Esophagus (tissue), 2 donors: ENCODE measurements at regions not wholly inside any gene's neighbourhood (a gene's known extent, or its start where the extent isn't known, plus 50 kb on each side); places are given as distances from the start of the nearest gene placed in this dataset.

ENCODE experiments used
- H3K27ac ChIP-seq, 2 donors: one replicate each; pipeline ENCODE4 v1.5.1; 2013; ENCODE audit warnings: low read depth in 2 of 2, mild to moderate bottlenecking in 2 of 2, inconsistent platforms in 1 of 2, low read length in 1 of 2, moderate library complexity in 1 of 2
- H3K27me3 ChIP-seq, 2 donors: one replicate each; pipeline ENCODE4 v1.6.1; 2013; ENCODE audit warnings: low read length in 2 of 2, control low read depth in 1 of 2, mild to moderate bottlenecking in 1 of 2; ENCODE audit not compliant: insufficient read depth in 2 of 2, control insufficient read depth in 1 of 2
- H3K36me3 ChIP-seq, 2 donors: one replicate each; pipeline ENCODE4 v1.6.1; 2013; ENCODE audit warnings: low read length in 1 of 2; ENCODE audit not compliant: control insufficient read depth in 2 of 2, insufficient read depth in 2 of 2
- H3K4me1 ChIP-seq, 2 donors: one replicate each; pipeline ENCODE4 v1.6.1; 2013; ENCODE audit warnings: low read length in 1 of 2; ENCODE audit not compliant: control insufficient read depth in 2 of 2, insufficient read depth in 2 of 2
- H3K4me3 ChIP-seq, 2 donors: one replicate each; pipeline ENCODE4 v1.5.1; 2013; ENCODE audit warnings: low read length in 2 of 2, mild to moderate bottlenecking in 2 of 2, low read depth in 1 of 2, moderate library complexity in 1 of 2
- H3K9me3 ChIP-seq, 2 donors: one replicate each; pipeline ENCODE4 v1.6.1; 2013; ENCODE audit warnings: mild to moderate bottlenecking in 2 of 2, low read depth in 1 of 2, low read length in 1 of 2, moderate library complexity in 1 of 2; ENCODE audit not compliant: control insufficient read depth in 2 of 2, insufficient read depth in 1 of 2
- WGBS, 2 donors: extraction: QIAGEN DNeasy Blood & Tissue Kit; methylation state at CpG; one replicate each; pipeline ENCODE4 v1.1.7; 2013; 5-methylcytosine and 5-hydroxymethylcytosine counted together
- donor health status: healthy with polysubstance abuse.
- donor health status: Bipolar disorder and iron deficiency.

DNA sequence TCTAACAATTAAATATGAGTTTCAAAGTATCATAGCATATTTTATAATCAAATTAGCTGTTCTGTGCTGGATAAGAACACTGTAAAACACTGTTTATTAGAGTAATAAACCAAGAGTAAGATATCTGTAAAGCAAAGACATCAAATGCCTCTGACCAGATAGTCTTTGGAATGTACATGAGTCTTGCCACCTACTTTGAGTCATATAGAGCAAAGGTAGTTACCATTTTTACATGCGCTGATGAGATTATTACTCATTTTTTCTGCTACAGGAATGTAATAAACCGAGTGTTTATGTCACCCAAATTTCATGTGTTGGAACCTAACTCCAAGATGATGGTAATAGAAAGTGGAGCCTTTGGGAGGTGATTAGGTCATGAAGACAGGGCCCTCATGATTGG is 654.5 kb downstream of the CETN3 start:
- Histone ChIP-seq H3K36me3 (no peaks in the 10 kb centered on the region), H3K4me3 (no peak overlapping the region), H3K4me1 (no peaks in the 10 kb centered on the region), H3K27ac (no peak overlapping the region), H3K9me3 (no peaks in the 10 kb centered on the region), H3K27me3 (no peaks in the 10 kb centered on the region)
- 82% methylated on average over 2 of the region's 2 CpGs for WGBS, 2 donors

GRCh38 chr5:89735082-89735481 is 674.5 kb downstream of the CETN3 start:
- Histone ChIP-seq H3K27ac (no peak overlapping the region), H3K9me3 (no peaks in the 10 kb centered on the region), H3K4me1 (no peaks in the 10 kb centered on the region), H3K36me3 (no peaks in the 10 kb centered on the region), H3K27me3 (no peaks in the 10 kb centered on the region), H3K4me3 (no peak overlapping the region)
- WGBS, 2 donors: 48 to 50% methylated on average over 2 of the region's 2 CpGs

DNA sequence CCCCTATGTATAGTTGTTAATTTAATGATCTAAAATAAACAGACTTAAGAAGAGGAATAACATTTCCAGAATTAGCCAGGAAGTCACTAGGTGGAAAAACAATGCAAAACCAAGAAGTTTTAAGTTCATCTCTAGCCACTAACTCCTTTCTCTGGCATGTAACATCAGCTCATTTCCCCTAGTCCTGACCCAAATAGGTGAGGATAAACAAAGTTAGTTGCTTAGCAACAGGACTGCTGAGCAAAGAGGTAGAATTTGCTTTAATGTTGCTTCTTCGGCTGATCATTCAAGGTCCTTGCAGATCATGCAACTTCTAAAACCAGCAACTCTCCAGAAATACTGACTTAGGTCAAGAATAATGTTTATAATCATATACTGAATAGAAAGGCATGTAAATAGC is 675.8 kb downstream of the CETN3 start:
- H3K27me3 ChIP-seq: no peaks in the 10 kb centered on the region
- 54 to 59% methylated on average over 1 of the region's 1 CpG for WGBS, 2 donors
- no peaks in the 10 kb centered on the region for H3K4me1 ChIP-seq
- H3K9me3 ChIP-seq: no peaks in the 10 kb centered on the region
- H3K4me3 ChIP-seq: no peak overlapping the region
- no peaks in the 10 kb centered on the region for H3K36me3 ChIP-seq
- no peak overlapping the region for H3K27ac ChIP-seq

GRCh38 chr5:89729623-89730301 is 679.8 kb downstream of the CETN3 start:
- no peaks in the 10 kb centered on the region for H3K27me3 ChIP-seq
- no peaks in the 10 kb centered on the region for H3K4me1 ChIP-seq
- H3K9me3 ChIP-seq: no peaks in the 10 kb centered on the region
- WGBS, 2 donors: 82 to 86% methylated on average over 2 of the region's 2 CpGs
- no peak overlapping the region for H3K4me3 ChIP-seq
- no peaks in the 10 kb centered on the region for H3K36me3 ChIP-seq
- no peak overlapping the region for H3K27ac ChIP-seq

DNA sequence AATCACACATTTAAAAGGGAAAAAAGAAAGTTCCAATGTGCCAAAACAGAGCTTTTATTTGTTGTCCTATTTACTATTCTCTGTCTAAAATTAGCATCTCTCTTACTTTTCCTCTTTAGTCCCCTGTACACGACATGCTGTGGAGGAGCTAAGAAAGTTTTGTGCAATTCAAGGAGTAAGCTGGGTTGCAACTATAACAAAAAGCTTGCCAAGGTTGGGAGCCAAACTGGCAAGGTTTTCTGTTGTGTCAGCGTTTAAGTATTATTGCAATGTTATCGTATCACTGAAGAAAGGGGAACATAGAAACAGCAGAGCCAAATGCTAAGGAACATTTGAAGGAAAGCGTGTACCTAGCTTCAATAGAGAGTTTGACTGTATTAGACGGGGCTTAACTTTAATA is 680.8 kb downstream of the CETN3 start:
- WGBS, 2 donors: 17 to 30% methylated on average over 5 of the region's 5 CpGs
- Histone ChIP-seq H3K9me3 (no peaks in the 10 kb centered on the region), H3K4me1 (no peaks in the 10 kb centered on the region), H3K27me3 (no peaks in the 10 kb centered on the region), H3K4me3 (no peak overlapping the region), H3K27ac (no peak overlapping the region), H3K36me3 (no peaks in the 10 kb centered on the region)

- Histone ChIP-seq H3K4me3 (no peak overlapping the region), H3K4me1 (no peaks in the 10 kb centered on the region), H3K27ac (no peak overlapping the region), H3K36me3 (no peaks in the 10 kb centered on the region), H3K9me3 (no peaks in the 10 kb centered on the region), H3K27me3 (no peaks in the 10 kb centered on the region)
- WGBS, 2 donors: 79 to 84% methylated on average over 2 of the region's 2 CpGs
These were observed 681.4 kb downstream of the CETN3 start for GRCh38 chr5:89728134-89728533.

DNA sequence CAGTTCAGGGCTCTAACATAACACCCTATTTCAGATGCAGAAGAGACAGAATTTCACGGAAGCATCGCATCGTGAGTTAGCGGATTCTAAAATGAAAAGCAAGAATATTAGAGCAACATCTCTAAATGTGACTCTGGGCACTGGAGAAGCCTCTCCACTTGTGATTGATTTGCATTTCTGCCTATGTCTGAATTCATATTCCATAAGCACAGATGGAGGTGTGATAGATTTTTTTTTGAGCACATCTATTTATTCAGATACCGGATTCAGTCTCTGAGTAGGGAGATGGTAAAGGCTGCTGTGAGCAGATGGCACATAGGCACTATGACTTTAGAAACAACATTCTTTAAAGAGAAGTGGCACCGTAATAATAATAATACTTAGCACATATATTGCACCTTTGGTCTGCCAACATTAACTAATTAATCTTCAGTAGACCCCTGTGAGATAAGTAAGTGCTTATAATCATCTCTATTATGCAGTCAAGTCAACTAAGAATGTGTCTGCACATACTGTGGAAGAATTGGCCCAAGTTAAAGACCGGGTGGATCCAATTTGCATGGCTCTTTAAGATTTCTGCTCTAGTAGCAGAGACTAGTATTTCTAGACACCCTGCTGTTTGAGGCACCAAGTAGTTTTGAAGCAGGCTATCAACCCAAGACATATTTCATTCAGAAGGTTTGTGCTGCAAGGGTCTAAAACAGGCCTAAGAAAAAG is 685.0 kb downstream of the CETN3 start:
- no peak overlapping the region for H3K4me3 ChIP-seq
- no peaks in the 10 kb centered on the region for H3K36me3 ChIP-seq
- H3K27ac ChIP-seq: no peak overlapping the region
- H3K27me3 ChIP-seq: no peaks in the 10 kb centered on the region
- H3K4me1 ChIP-seq: no peaks in the 10 kb centered on the region
- no peaks in the 10 kb centered on the region for H3K9me3 ChIP-seq
- 89 to 93% methylated on average over 7 of the region's 7 CpGs for WGBS, 2 donors

GRCh38 chr5:89723907-89724306 is 685.6 kb downstream of the CETN3 start:
- H3K9me3 ChIP-seq: no peaks in the 10 kb centered on the region
- no peaks in the 10 kb centered on the region for H3K36me3 ChIP-seq
- no peaks in the 10 kb centered on the region for H3K4me1 ChIP-seq
- 58 to 74% methylated on average over 2 of the region's 2 CpGs for WGBS, 2 donors
- no peak overlapping the region for H3K27ac ChIP-seq
- no peaks in the 10 kb centered on the region for H3K27me3 ChIP-seq
- no peak overlapping the region for H3K4me3 ChIP-seq

DNA sequence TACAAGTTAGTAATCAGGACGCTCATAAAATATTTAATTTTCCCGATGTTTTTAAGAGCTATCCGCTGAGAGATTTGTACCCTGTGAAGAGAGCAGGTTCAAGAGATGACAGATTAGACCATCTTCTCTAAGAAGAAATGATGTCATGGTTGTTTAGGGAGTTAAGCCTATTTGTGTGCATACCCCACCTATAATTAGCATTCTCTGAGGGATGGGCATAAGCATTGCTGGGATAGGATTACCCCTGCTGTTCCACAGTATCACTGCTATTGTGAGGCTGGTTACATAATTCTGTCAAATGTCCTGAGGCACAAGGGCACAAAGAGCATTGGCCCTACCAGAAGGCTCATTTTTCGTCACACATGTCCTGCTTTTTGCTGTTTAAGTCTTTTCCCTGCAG is 687.0 kb downstream of the CETN3 start:
- Histone ChIP-seq H3K27me3 (no peaks in the 10 kb centered on the region), H3K4me1 (no peaks in the 10 kb centered on the region), H3K36me3 (no peaks in the 10 kb centered on the region), H3K27ac (no peak overlapping the region), H3K9me3 (no peaks in the 10 kb centered on the region), H3K4me3 (no peak overlapping the region)
- 80 to 86% methylated on average over 4 of the region's 4 CpGs for WGBS, 2 donors

- Histone ChIP-seq H3K27ac (no peak overlapping the region), H3K4me1 (no peaks in the 10 kb centered on the region)
These were observed 687.6 kb downstream of the CETN3 start for GRCh38 chr5:89721931-89722330.

More at GRCh38 chr5:89721931-89722330, 687.6 kb downstream of the CETN3 start:
- Histone ChIP-seq H3K27me3 (no peaks in the 10 kb centered on the region), H3K36me3 (no peaks in the 10 kb centered on the region), H3K9me3 (no peaks in the 10 kb centered on the region), H3K4me3 (no peak overlapping the region)
